Neural progenitor cell (in vitro differentiated cells): ENCODE measurements at regions not wholly inside any gene's neighbourhood (a gene's known extent, or its start where the extent isn't known, plus 50 kb on each side); places are given as distances from the start of the nearest gene placed in this dataset.

Experiments
- DNase-seq: peaks from one replicate; pipeline ENCODE4 v3.0.0-alpha.2; 2016; ENCODE audit warnings: low spot score
- H2AFZ ChIP-seq: fragments of 200-600 bp; sonication (generic); replicated peaks from 2 replicates; pipeline ENCODE4 v1.6.1; 2016; ENCODE audit warnings: antibody characterized with exemption
- H3F3A ChIP-seq: fragments of 200-600 bp; sonication (generic); 2 replicates; pipeline ENCODE4 v1.6.1; 2016; ENCODE audit warnings: antibody characterized with exemption, low read depth
- H3K27ac ChIP-seq: fragments of 200-600 bp; sonication (generic); 2 replicates; pipeline ENCODE4 v1.5.1; 2016; ENCODE audit warnings: mild to moderate bottlenecking
- H3K27me3 ChIP-seq: fragments of 200-600 bp; sonication (generic); 2 replicates; pipeline ENCODE4 v1.6.1; 2016; ENCODE audit warnings: mild to moderate bottlenecking, moderate library complexity
- H3K36me3 ChIP-seq: fragments of 200-600 bp; sonication (generic); 2 replicates; pipeline ENCODE4 v1.5.1; 2016
- H3K4me1 ChIP-seq: fragments of 200-600 bp; sonication (generic); 2 replicates; pipeline ENCODE4 v1.6.1; 2016; ENCODE audit warnings: mixed run types
- H3K4me2 ChIP-seq: fragments of 200-600 bp; sonication (generic); 2 replicates; pipeline ENCODE4 v1.6.1; 2016
- H3K4me3 ChIP-seq: fragments of 200-600 bp; sonication (generic); 2 replicates; pipeline ENCODE4 v1.5.1; 2016
- H3K79me2 ChIP-seq: fragments of 200-600 bp; sonication (generic); 2 replicates; pipeline ENCODE4 v1.6.1; 2016; ENCODE audit warnings: low read depth
- H3K9ac ChIP-seq: fragments of 200-600 bp; sonication (generic); 2 replicates; pipeline ENCODE4 v1.6.1; 2016
- H3K9me3 ChIP-seq: fragments of 200-600 bp; sonication (generic); 2 replicates; pipeline ENCODE4 v1.5.1; 2016; ENCODE audit warnings: low read depth
- H4K20me1 ChIP-seq: fragments of 200-600 bp; sonication (generic); 2 replicates; pipeline ENCODE4 v1.6.1; 2016; ENCODE audit warnings: low read depth
- H3K27ac Mint-ChIP-seq: 3 replicates; pipeline ENCODE4 v1.8.0; 2021; ENCODE audit warnings: mixed read lengths
- H3K27me3 Mint-ChIP-seq: 2 replicates; pipeline ENCODE4 v1.8.0; 2022; ENCODE audit warnings: low read depth, mild to moderate bottlenecking, inconsistent platforms, moderate library complexity, mixed read lengths; ENCODE audit not compliant: insufficient read depth
- H3K36me3 Mint-ChIP-seq: 3 replicates; pipeline ENCODE4 v1.8.0; 2021; ENCODE audit warnings: mixed read lengths
- H3K4me1 Mint-ChIP-seq: 3 replicates; pipeline ENCODE4 v1.8.0; 2021; ENCODE audit warnings: mixed read lengths
- H3K4me3 Mint-ChIP-seq: 3 replicates; pipeline ENCODE4 v1.8.0; 2021; ENCODE audit warnings: mild to moderate bottlenecking, moderate library complexity, mixed read lengths
- H3K9me3 Mint-ChIP-seq: 3 replicates; pipeline ENCODE4 v1.8.0; 2020; ENCODE audit warnings: mixed read lengths
- EZH2 ChIP-seq: fragments of 200-600 bp; sonication (generic); IDR thresholded peaks from 2 replicates; pipeline ENCODE4 v1.6.1; 2017; ENCODE audit warnings: antibody characterized with exemption, mild to moderate bottlenecking, moderate library complexity
- EZH2phosphoT487 ChIP-seq: fragments of 200-600 bp; sonication (generic); IDR thresholded peaks from 2 replicates; pipeline ENCODE4 v1.6.1; 2017; ENCODE audit warnings: antibody characterized with exemption
- TF ChIP-seq, protein P1 (sequence below): fragments of 200-600 bp; sonication (generic); IDR thresholded peaks from 2 replicates; pipeline ENCODE4 v1.5.1; 2017; ENCODE audit warnings: antibody characterized with exemption, mild to moderate bottlenecking

GRCh38 chr2:52083214-52083613 lies 1051.3 kb upstream of the NRXN1 start:
- Histone ChIP-seq H3K79me2 (no peaks in the 10 kb centered on the region), H3K36me3 (no peaks in the 10 kb centered on the region), H4K20me1 (no peaks in the 10 kb centered on the region), H3K27ac (no peak overlapping the region), H3K4me2 (no peak overlapping the region), H3K4me3 (no peak overlapping the region), H2AFZ (no peak overlapping the region), H3K4me1 (no peaks in the 10 kb centered on the region), H3K9me3 (no peaks in the 10 kb centered on the region), H3K9ac (no peak overlapping the region), H3K27me3 (no peaks in the 10 kb centered on the region), H3F3A (no peaks in the 10 kb centered on the region)
- H3K27me3 Mint-ChIP-seq = no peaks in the 10 kb centered on the region
- peaks cover 4% of the 10 kb centered on the region for H3K4me1 Mint-ChIP-seq
- no peaks in the 10 kb centered on the region for H3K36me3 Mint-ChIP-seq
- TF ChIP-seq EZH2 (no peak), EZH2phosphoT487 (no peak)
- TF ChIP-seq, protein P1, sequence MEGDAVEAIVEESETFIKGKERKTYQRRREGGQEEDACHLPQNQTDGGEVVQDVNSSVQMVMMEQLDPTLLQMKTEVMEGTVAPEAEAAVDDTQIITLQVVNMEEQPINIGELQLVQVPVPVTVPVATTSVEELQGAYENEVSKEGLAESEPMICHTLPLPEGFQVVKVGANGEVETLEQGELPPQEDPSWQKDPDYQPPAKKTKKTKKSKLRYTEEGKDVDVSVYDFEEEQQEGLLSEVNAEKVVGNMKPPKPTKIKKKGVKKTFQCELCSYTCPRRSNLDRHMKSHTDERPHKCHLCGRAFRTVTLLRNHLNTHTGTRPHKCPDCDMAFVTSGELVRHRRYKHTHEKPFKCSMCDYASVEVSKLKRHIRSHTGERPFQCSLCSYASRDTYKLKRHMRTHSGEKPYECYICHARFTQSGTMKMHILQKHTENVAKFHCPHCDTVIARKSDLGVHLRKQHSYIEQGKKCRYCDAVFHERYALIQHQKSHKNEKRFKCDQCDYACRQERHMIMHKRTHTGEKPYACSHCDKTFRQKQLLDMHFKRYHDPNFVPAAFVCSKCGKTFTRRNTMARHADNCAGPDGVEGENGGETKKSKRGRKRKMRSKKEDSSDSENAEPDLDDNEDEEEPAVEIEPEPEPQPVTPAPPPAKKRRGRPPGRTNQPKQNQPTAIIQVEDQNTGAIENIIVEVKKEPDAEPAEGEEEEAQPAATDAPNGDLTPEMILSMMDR = no peak
- no peak overlapping the region for H3K4me3 Mint-ChIP-seq
- DNase-seq = no peak
- H3K27ac Mint-ChIP-seq = no peak overlapping the region
- H3K9me3 Mint-ChIP-seq = no peaks in the 10 kb centered on the region

- no peak for TF ChIP-seq EZH2
- no peak for DNase-seq
- no peaks in the 10 kb centered on the region for H3K9me3 Mint-ChIP-seq
These were observed 1050.7 kb upstream of the NRXN1 start for GRCh38 chr2:52082646-52083045.

GRCh38 chr2:52079602-52080001 lies 1047.7 kb upstream of the NRXN1 start:
- Histone ChIP-seq H3K27me3 (no peaks in the 10 kb centered on the region), H4K20me1 (no peaks in the 10 kb centered on the region), H3K27ac (no peak overlapping the region), H3K4me2 (no peak overlapping the region), H3K9me3 (no peaks in the 10 kb centered on the region), H2AFZ (no peak overlapping the region), H3K36me3 (no peaks in the 10 kb centered on the region), H3K4me1 (no peaks in the 10 kb centered on the region), H3F3A (no peaks in the 10 kb centered on the region), H3K4me3 (no peak overlapping the region), H3K79me2 (no peaks in the 10 kb centered on the region), H3K9ac (no peak overlapping the region)
- H3K4me3 Mint-ChIP-seq = no peak overlapping the region
- no peak overlapping the region for H3K27ac Mint-ChIP-seq
- no peaks in the 10 kb centered on the region for H3K9me3 Mint-ChIP-seq
- H3K4me1 Mint-ChIP-seq = peaks cover 8% of the 10 kb centered on the region
- peaks cover 2% of the 10 kb centered on the region for H3K27me3 Mint-ChIP-seq
- TF ChIP-seq, protein P1 = no peak
- TF ChIP-seq EZH2 = no peak
- no peak for TF ChIP-seq EZH2phosphoT487
- DNase-seq = no peak
- H3K36me3 Mint-ChIP-seq = no peaks in the 10 kb centered on the region

More at GRCh38 chr2:52082646-52083045, 1050.7 kb upstream of the NRXN1 start:
- Histone ChIP-seq H3K4me1 (no peaks in the 10 kb centered on the region), H3K4me2 (no peak overlapping the region), H3K36me3 (no peaks in the 10 kb centered on the region), H4K20me1 (no peaks in the 10 kb centered on the region), H3K9me3 (no peaks in the 10 kb centered on the region), H3K4me3 (no peak overlapping the region), H3K27me3 (no peaks in the 10 kb centered on the region), H3K27ac (no peak overlapping the region), H3K79me2 (no peaks in the 10 kb centered on the region), H3F3A (no peaks in the 10 kb centered on the region), H2AFZ (no peak overlapping the region), H3K9ac (no peak overlapping the region)
- peaks cover 4% of the 10 kb centered on the region for H3K4me1 Mint-ChIP-seq
- no peaks in the 10 kb centered on the region for H3K36me3 Mint-ChIP-seq
- H3K27ac Mint-ChIP-seq = no peak overlapping the region
- no peak overlapping the region for H3K4me3 Mint-ChIP-seq
- H3K27me3 Mint-ChIP-seq = no peaks in the 10 kb centered on the region

DNA sequence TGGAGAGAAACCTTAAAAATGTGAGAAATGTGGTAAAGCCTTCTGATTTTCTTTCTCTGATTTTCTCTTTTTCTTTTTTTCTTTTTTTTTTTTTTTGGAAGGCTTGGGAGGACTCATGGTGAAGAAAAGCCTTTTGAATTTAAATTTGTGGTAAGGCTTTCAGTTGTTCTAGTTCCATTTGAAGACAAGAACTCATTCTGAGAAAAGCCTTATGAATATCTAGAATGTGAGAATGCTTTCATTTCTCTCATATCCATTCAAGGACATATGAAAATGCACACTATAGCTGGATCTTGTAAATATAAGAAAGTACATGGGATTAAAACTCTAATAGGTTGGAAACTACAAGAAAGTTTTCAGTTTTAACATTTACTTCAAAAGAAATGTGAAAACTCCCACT lies 1045.2 kb upstream of the NRXN1 start:
- Mint-ChIP-seq H3K4me1 (peaks cover 4% of the 10 kb centered on the region), H3K4me3 (no peak overlapping the region), H3K27ac (no peak overlapping the region), H3K27me3 (peaks cover 2% of the 10 kb centered on the region), H3K36me3 (no peaks in the 10 kb centered on the region), H3K9me3 (no peaks in the 10 kb centered on the region)
- H2AFZ ChIP-seq = no peak overlapping the region
- H3K4me1 ChIP-seq = no peaks in the 10 kb centered on the region
- no peak for DNase-seq
- H3K4me2 ChIP-seq = no peak overlapping the region
- no peaks in the 10 kb centered on the region for H3K9me3 ChIP-seq
- no peak overlapping the region for H3K4me3 ChIP-seq
- H3K79me2 ChIP-seq = no peaks in the 10 kb centered on the region
- no peaks in the 10 kb centered on the region for H4K20me1 ChIP-seq
- no peaks in the 10 kb centered on the region for H3F3A ChIP-seq
- H3K36me3 ChIP-seq = no peaks in the 10 kb centered on the region
- no peak overlapping the region for H3K27ac ChIP-seq
- TF ChIP-seq EZH2 = no peak
- TF ChIP-seq, protein P1 = no peak
- no peak for TF ChIP-seq EZH2phosphoT487
- no peak overlapping the region for H3K9ac ChIP-seq
- H3K27me3 ChIP-seq = no peaks in the 10 kb centered on the region
